Neuronal stem cell (in vitro differentiated cells): ENCODE measurements at regions not wholly inside any gene's neighbourhood (a gene's known extent, or its start where the extent isn't known, plus 50 kb on each side); places are given as distances from the start of the nearest gene placed in this dataset.

Experiments used
- DNase-seq: peaks from one replicate; pipeline ENCODE4 v3.0.0-alpha.2; 2013; ENCODE audit warnings: low spot score
- H2AFZ ChIP-seq: one replicate; pipeline ENCODE4 v1.6.1; 2013; ENCODE audit warnings: mild to moderate bottlenecking, low read length, inconsistent platforms
- H2AK5ac ChIP-seq: 2 replicates; pipeline ENCODE4 v1.6.1; 2013; ENCODE audit warnings: low read depth, mild to moderate bottlenecking, inconsistent platforms, low read length, moderate library complexity, mixed read lengths
- H2BK120ac ChIP-seq: 2 replicates; pipeline ENCODE4 v1.6.1; 2013; ENCODE audit warnings: low read depth, mild to moderate bottlenecking, inconsistent platforms, low read length, moderate library complexity, mixed read lengths
- H2BK12ac ChIP-seq: one replicate; pipeline ENCODE4 v1.6.1; 2013; ENCODE audit warnings: low read length, inconsistent platforms
- H2BK15ac ChIP-seq: 2 replicates; pipeline ENCODE4 v1.6.1; 2013; ENCODE audit warnings: mild to moderate bottlenecking, low read length, inconsistent platforms, mixed read lengths
- H2BK5ac ChIP-seq: one replicate; pipeline ENCODE4 v1.6.1; 2013; ENCODE audit warnings: inconsistent platforms, mild to moderate bottlenecking, low read length, moderate library complexity
- H3K14ac ChIP-seq: one replicate; pipeline ENCODE4 v1.6.1; 2013; ENCODE audit warnings: low read length, inconsistent platforms
- H3K18ac ChIP-seq: 2 replicates; pipeline ENCODE4 v1.6.1; 2013; ENCODE audit warnings: low read length, inconsistent platforms
- H3K23ac ChIP-seq: 2 replicates; pipeline ENCODE4 v1.6.1; 2013; ENCODE audit warnings: low read depth, mild to moderate bottlenecking, mixed read lengths, low read length, inconsistent platforms; ENCODE audit not compliant: poor library complexity
- H3K27ac ChIP-seq: replicated peaks from 3 replicates; pipeline ENCODE4 v1.5.1; 2013; ENCODE audit warnings: low read length, inconsistent platforms
- H3K27me3 ChIP-seq, 3 experiments: 2 replicates each; pipeline ENCODE4 v1.6.1; 2013; ENCODE audit warnings: low read length in 3 of 3, mild to moderate bottlenecking in 2 of 3, inconsistent platforms in 1 of 3, low read depth in 1 of 3, mixed read lengths in 1 of 3, moderate library complexity in 1 of 3; ENCODE audit not compliant: control insufficient read depth in 3 of 3, insufficient read depth in 3 of 3
- H3K36me3 ChIP-seq, 2 donors: replicated peaks in 1 of 2; 2 replicates each; pipeline ENCODE4 v1.6.1; 2013; ENCODE audit warnings: low read length in 2 of 2; ENCODE audit not compliant: control insufficient read depth in 2 of 2, insufficient read depth in 2 of 2
- H3K4ac ChIP-seq: 2 replicates; pipeline ENCODE4 v1.6.1; 2013; ENCODE audit warnings: inconsistent platforms, mild to moderate bottlenecking, low read length, moderate library complexity
- H3K4me1 ChIP-seq, 2 donors: 1 replicate in 1 of 2; 2 replicates in 1 of 2; pipeline ENCODE4 v1.6.1; 2013; ENCODE audit warnings: low read length in 2 of 2, low read depth in 1 of 2; ENCODE audit not compliant: control insufficient read depth in 2 of 2, insufficient read depth in 1 of 2
- H3K4me2 ChIP-seq: one replicate; pipeline ENCODE4 v1.6.1; 2013; ENCODE audit warnings: mild to moderate bottlenecking, low read length, inconsistent platforms; ENCODE audit not compliant: insufficient read depth, poor library complexity, severe bottlenecking
- H3K4me3 ChIP-seq, 2 donors: 2 replicates each; pipeline ENCODE4 v1.5.1; 2013; ENCODE audit warnings: low read length in 2 of 2, mild to moderate bottlenecking in 2 of 2, inconsistent platforms in 1 of 2, moderate library complexity in 1 of 2
- H3K79me1 ChIP-seq: one replicate; pipeline ENCODE4 v1.6.1; 2013; ENCODE audit warnings: low read depth, mild to moderate bottlenecking, inconsistent platforms, low read length, moderate library complexity
- H3K9ac ChIP-seq: one replicate; pipeline ENCODE4 v1.6.1; 2013; ENCODE audit warnings: mild to moderate bottlenecking, low read depth, low read length, inconsistent platforms; ENCODE audit not compliant: poor library complexity
- H3K9me3 ChIP-seq, 2 donors: replicated peaks in 1 of 2; 2 replicates each; pipeline versions ENCODE3 to v1.6.1; 2013; ENCODE audit warnings: low read length in 2 of 2, mild to moderate bottlenecking in 2 of 2, inconsistent platforms in 1 of 2, low read depth in 1 of 2, mixed read lengths in 1 of 2, moderate library complexity in 1 of 2; ENCODE audit not compliant: control insufficient read depth in 2 of 2, insufficient read depth in 1 of 2
- H4K8ac ChIP-seq: one replicate; pipeline ENCODE4 v1.6.1; 2013; ENCODE audit warnings: low read depth, mild to moderate bottlenecking, inconsistent platforms, low read length, moderate library complexity
- H4K91ac ChIP-seq: one replicate; pipeline ENCODE4 v1.6.1; 2013; ENCODE audit warnings: low read length, low read depth, mild to moderate bottlenecking, inconsistent platforms; ENCODE audit not compliant: poor library complexity
- WGBS, 2 donors: extraction: QIAGEN DNeasy Blood & Tissue Kit; methylation state at CpG; one replicate each; pipeline ENCODE4 v1.1.7; 2013; ENCODE audit warnings: missing lambda C conversion rate in 2 of 2, mixed read lengths in 1 of 2; ENCODE audit not compliant: insufficient read length in 2 of 2, insufficient replicate concordance in 1 of 2; ENCODE audit errors: extremely low coverage in 2 of 2; 5-methylcytosine and 5-hydroxymethylcytosine counted together

DNA sequence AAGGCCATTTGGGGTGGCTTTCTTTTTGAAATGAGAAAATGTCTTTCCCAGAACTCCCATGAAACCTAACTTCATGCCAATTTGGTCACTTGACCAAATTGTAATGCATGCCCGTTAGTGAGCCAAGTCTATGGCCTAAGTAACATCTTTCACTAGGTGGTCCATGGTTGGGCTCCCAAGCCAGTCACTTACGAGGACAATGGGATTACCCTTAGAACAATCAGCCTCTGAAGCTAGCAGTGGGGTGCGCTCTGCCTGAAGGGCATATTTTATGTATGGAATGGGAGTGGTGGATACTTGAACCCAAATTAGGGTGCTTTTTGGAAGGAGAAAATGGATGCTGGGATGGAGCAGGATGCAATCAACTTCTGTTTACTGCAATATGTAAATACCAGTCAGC, 127.4 kb upstream of the GOLIM4 start:
- Histone ChIP-seq H2BK5ac (no peak overlapping the region), H3K9ac (no peak overlapping the region), H4K8ac (no peak overlapping the region), H2BK15ac (no peak overlapping the region), H2BK12ac (no peak overlapping the region), H3K23ac (no peak overlapping the region), H2AK5ac (no peak overlapping the region), H3K79me1 (no peaks in the 10 kb centered on the region), H3K4me1 (peaks cover 4 to 10% of the 10 kb centered on the region in 2 donors), H3K14ac (no peak overlapping the region), H3K9me3 (no peaks in the 10 kb centered on the region), H3K27ac (no peak overlapping the region), H3K18ac (no peak overlapping the region), H3K27me3 (no peaks in the 10 kb centered on the region), H3K4me2 (no peak overlapping the region), H2BK120ac (no peak overlapping the region), H3K36me3 (no peaks in the 10 kb centered on the region), H2AFZ (no peak overlapping the region), H3K4me3 (no peak overlapping the region), H3K4ac (no peak overlapping the region), H4K91ac (no peak overlapping the region)
- no CpG with 5 or more reads among the region's 3 CpGs for WGBS, 2 donors
- no peak for DNase-seq

- H3K14ac ChIP-seq, result no peak overlapping the region
- no peaks in the 10 kb centered on the region for H3K36me3 ChIP-seq
- no peak overlapping the region for H2BK12ac ChIP-seq
- H3K4ac ChIP-seq, result no peak overlapping the region
- H4K91ac ChIP-seq, result no peak overlapping the region
- no CpG with 5 or more reads among the region's 2 CpGs for WGBS, 2 donors
- no peak overlapping the region for H2BK5ac ChIP-seq
- no peak overlapping the region for H2AK5ac ChIP-seq
- H3K27me3 ChIP-seq, result no peaks in the 10 kb centered on the region
- no peak overlapping the region for H3K27ac ChIP-seq
- no peak overlapping the region for H3K18ac ChIP-seq
- H3K23ac ChIP-seq, result no peak overlapping the region
- peak overlapping the region; percentile 23 for H4K8ac ChIP-seq
- no peaks in the 10 kb centered on the region for H3K79me1 ChIP-seq
- H3K4me1 ChIP-seq, result peaks cover 4 to 10% of the 10 kb centered on the region in 2 donors
- no peak overlapping the region for H3K4me3 ChIP-seq
- DNase-seq, result no peak
- no peak overlapping the region for H2BK15ac ChIP-seq
- H3K4me2 ChIP-seq, result no peak overlapping the region
- H2AFZ ChIP-seq, result peak overlapping the region; percentile 69
- H2BK120ac ChIP-seq, result no peak overlapping the region
- no peak overlapping the region for H3K9ac ChIP-seq
- H3K9me3 ChIP-seq, result no peaks in the 10 kb centered on the region
Measured at GRCh38 chr3:168220556-168220955, 124.8 kb upstream of the GOLIM4 start.

DNA sequence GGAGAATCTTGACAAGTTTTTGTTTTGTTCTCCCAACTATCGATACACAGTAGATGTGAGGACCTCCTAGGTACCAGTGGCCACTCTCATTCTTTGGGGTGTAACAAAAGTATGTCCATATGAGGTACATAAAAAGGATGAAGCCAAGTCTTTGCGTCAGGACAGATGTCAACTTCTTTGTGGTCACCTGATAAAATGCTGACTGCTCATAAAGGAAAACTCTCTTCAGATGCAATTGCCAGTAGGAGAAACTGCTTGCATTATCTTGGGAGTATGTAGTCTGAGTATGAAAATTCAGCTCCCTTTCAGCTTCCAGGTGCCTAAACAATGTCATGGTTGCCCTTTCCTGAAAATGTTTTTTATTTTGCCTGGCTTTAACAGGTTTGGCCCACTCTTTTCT, 123.8 kb upstream of the GOLIM4 start:
- no peak for DNase-seq
- H3K27me3 ChIP-seq, result no peaks in the 10 kb centered on the region
- H2BK120ac ChIP-seq, result no peak overlapping the region
- no peaks in the 10 kb centered on the region for H3K9me3 ChIP-seq
- no peak overlapping the region for H3K4ac ChIP-seq
- no peak overlapping the region for H3K23ac ChIP-seq
- H2AFZ ChIP-seq, result peak overlapping the region; percentile 15
- H3K18ac ChIP-seq, result no peak overlapping the region
- H2BK12ac ChIP-seq, result no peak overlapping the region
- peaks cover 4 to 10% of the 10 kb centered on the region in 2 donors for H3K4me1 ChIP-seq
- H2BK5ac ChIP-seq, result no peak overlapping the region
- H3K14ac ChIP-seq, result no peak overlapping the region
- no peak overlapping the region for H3K4me2 ChIP-seq
- no peaks in the 10 kb centered on the region for H3K36me3 ChIP-seq
- WGBS, 2 donors, result no CpG with 5 or more reads among the region's 2 CpGs
- no peak overlapping the region for H3K4me3 ChIP-seq
- H4K8ac ChIP-seq, result no peak overlapping the region
- H2BK15ac ChIP-seq, result no peak overlapping the region
- no peaks in the 10 kb centered on the region for H3K79me1 ChIP-seq
- no peak overlapping the region for H3K9ac ChIP-seq
- no peak overlapping the region for H2AK5ac ChIP-seq
- H4K91ac ChIP-seq, result no peak overlapping the region
- H3K27ac ChIP-seq, result no peak overlapping the region

GRCh38 chr3:168218600-168218999, 122.9 kb upstream of the GOLIM4 start:
- H3K23ac ChIP-seq, result no peak overlapping the region
- no CpG with 5 or more reads among the region's 2 CpGs for WGBS, 2 donors
- H3K27me3 ChIP-seq, result no peaks in the 10 kb centered on the region
- H4K8ac ChIP-seq, result no peak overlapping the region
- H3K79me1 ChIP-seq, result no peaks in the 10 kb centered on the region
- no peak overlapping the region for H3K9ac ChIP-seq
- peaks cover 4 to 10% of the 10 kb centered on the region in 2 donors for H3K4me1 ChIP-seq
- H3K27ac ChIP-seq, result no peak overlapping the region
- no peak overlapping the region for H3K18ac ChIP-seq
- no peak overlapping the region for H2BK15ac ChIP-seq
- no peak overlapping the region for H2BK12ac ChIP-seq
- H3K4me2 ChIP-seq, result no peak overlapping the region
- H3K4me3 ChIP-seq, result no peak overlapping the region
- H2AK5ac ChIP-seq, result no peak overlapping the region
- no peak overlapping the region for H3K4ac ChIP-seq
- no peak overlapping the region for H2AFZ ChIP-seq
- no peaks in the 10 kb centered on the region for H3K9me3 ChIP-seq
- H2BK120ac ChIP-seq, result no peak overlapping the region
- H4K91ac ChIP-seq, result no peak overlapping the region
- no peak overlapping the region for H3K14ac ChIP-seq
- H3K36me3 ChIP-seq, result no peaks in the 10 kb centered on the region
- DNase-seq, result no peak
- H2BK5ac ChIP-seq, result no peak overlapping the region
